ENCODE measurements at regions not wholly inside any gene's neighbourhood (a gene's known extent, or its start where the extent isn't known, plus 50 kb on each side); places are given as distances from the start of the nearest gene placed in this dataset.
"Not testable (repeated sequence)": the region's sequence is repeated elsewhere in the genome, so short reads cannot be mapped to it uniquely, and the experiment has no call there.

GRCh38 chr20:30484009-30484748 is 773.3 kb upstream of the DEFB115 start:
- Histone ChIP-seq H3K4me2 (no peak overlapping the region), H3K27me3 (ENCODE audit: insufficient read depth, low read depth) (no peaks in the 10 kb centered on the region), H3K4me1 (ENCODE audit: low read depth, poor library complexity, severe bottlenecking) (no peaks in the 10 kb centered on the region), H3K79me2 (ENCODE audit: insufficient read depth, low read depth) (no peaks in the 10 kb centered on the region), H4K20me1 (ENCODE audit: insufficient read depth) (no peaks in the 10 kb centered on the region), H3K36me3 (ENCODE audit: insufficient read depth) (no peaks in the 10 kb centered on the region), H2AFZ (ENCODE audit: low read depth) (no peak overlapping the region), H3K27ac (no peak overlapping the region), H3K4me3 (IDR thresholded peaks at IDR 0.05; ENCODE audit: insufficient read depth, low read depth, low read length) (no peak overlapping the region), H3K9ac (no peak overlapping the region)
- TF ChIP-seq CTCF (conservative IDR thresholded peaks at IDR 0.05; ENCODE audit: low read depth, low read length) = no peak

- Histone ChIP-seq H3K27me3 (ENCODE audit: insufficient read depth, low read depth) (no peaks in the 10 kb centered on the region), H3K27ac (no peak overlapping the region), H2AFZ (ENCODE audit: low read depth) (no peak overlapping the region), H4K20me1 (ENCODE audit: insufficient read depth) (no peaks in the 10 kb centered on the region), H3K4me1 (ENCODE audit: low read depth, poor library complexity, severe bottlenecking) (no peaks in the 10 kb centered on the region), H3K79me2 (ENCODE audit: insufficient read depth, low read depth) (no peaks in the 10 kb centered on the region), H3K9ac (no peak overlapping the region), H3K4me3 (IDR thresholded peaks at IDR 0.05; ENCODE audit: insufficient read depth, low read depth, low read length) (no peak overlapping the region), H3K36me3 (ENCODE audit: insufficient read depth) (no peaks in the 10 kb centered on the region), H3K4me2 (no peak overlapping the region)
- TF ChIP-seq CTCF (conservative IDR thresholded peaks at IDR 0.05; ENCODE audit: low read depth, low read length) = no peak
These were observed 772.8 kb upstream of the DEFB115 start for GRCh38 chr20:30484749-30485070.

GRCh38 chr20:30485331-30486102 is 771.9 kb upstream of the DEFB115 start:
- Histone ChIP-seq H2AFZ (ENCODE audit: low read depth) (no peak overlapping the region), H3K4me1 (ENCODE audit: low read depth, poor library complexity, severe bottlenecking) (no peaks in the 10 kb centered on the region), H4K20me1 (ENCODE audit: insufficient read depth) (no peaks in the 10 kb centered on the region), H3K4me3 (IDR thresholded peaks at IDR 0.05; ENCODE audit: insufficient read depth, low read depth, low read length) (no peak overlapping the region), H3K36me3 (ENCODE audit: insufficient read depth) (no peaks in the 10 kb centered on the region), H3K27ac (no peak overlapping the region), H3K27me3 (ENCODE audit: insufficient read depth, low read depth) (no peaks in the 10 kb centered on the region), H3K4me2 (no peak overlapping the region), H3K79me2 (ENCODE audit: insufficient read depth, low read depth) (no peaks in the 10 kb centered on the region), H3K9ac (no peak overlapping the region)
- TF ChIP-seq CTCF (conservative IDR thresholded peaks at IDR 0.05; ENCODE audit: low read depth, low read length) = no peak

- Histone ChIP-seq H3K79me2 (ENCODE audit: insufficient read depth, low read depth) (no peaks in the 10 kb centered on the region), H3K36me3 (ENCODE audit: insufficient read depth) (no peaks in the 10 kb centered on the region), H2AFZ (ENCODE audit: low read depth) (no peak overlapping the region), H3K27me3 (ENCODE audit: insufficient read depth, low read depth) (no peaks in the 10 kb centered on the region), H3K27ac (no peak overlapping the region), H3K4me2 (no peak overlapping the region), H4K20me1 (ENCODE audit: insufficient read depth) (no peaks in the 10 kb centered on the region), H3K4me1 (ENCODE audit: low read depth, poor library complexity, severe bottlenecking) (no peaks in the 10 kb centered on the region), H3K4me3 (IDR thresholded peaks at IDR 0.05; ENCODE audit: insufficient read depth, low read depth, low read length) (no peak overlapping the region), H3K9ac (no peak overlapping the region)
- TF ChIP-seq CTCF (conservative IDR thresholded peaks at IDR 0.05; ENCODE audit: low read depth, low read length) = no peak
These were observed 771.4 kb upstream of the DEFB115 start for GRCh38 chr20:30486103-30486478.

GRCh38 chr20:30487461-30487860 is 770.0 kb upstream of the DEFB115 start:
- not testable (repeated sequence) for H3K4me1 ChIP-seq (ENCODE audit: low read depth, poor library complexity, severe bottlenecking); H3K27ac ChIP-seq; H3K79me2 ChIP-seq (ENCODE audit: insufficient read depth, low read depth); H3K27me3 ChIP-seq (ENCODE audit: insufficient read depth, low read depth); H3K4me2 ChIP-seq; H2AFZ ChIP-seq (ENCODE audit: low read depth); H4K20me1 ChIP-seq (ENCODE audit: insufficient read depth); H3K36me3 ChIP-seq (ENCODE audit: insufficient read depth); H3K9ac ChIP-seq; H3K4me3 ChIP-seq (IDR thresholded peaks at IDR 0.05; ENCODE audit: insufficient read depth, low read depth, low read length)
